GM21447 (cell line): ENCODE measurements at regions not wholly inside any gene's neighbourhood (a gene's known extent, or its start where the extent isn't known, plus 50 kb on each side); places are given as distances from the start of the nearest gene placed in this dataset.
"Not testable (repeated sequence)": the region's sequence is repeated elsewhere in the genome, so short reads cannot be mapped to it uniquely, and the experiment has no call there.

Experiments used
- ATAC-seq: cut with Tn5 transposase; IDR thresholded peaks from one replicate; pipeline ENCODE4 v1.9.1; 2021; ENCODE audit not compliant: unreplicated experiment

DNA sequence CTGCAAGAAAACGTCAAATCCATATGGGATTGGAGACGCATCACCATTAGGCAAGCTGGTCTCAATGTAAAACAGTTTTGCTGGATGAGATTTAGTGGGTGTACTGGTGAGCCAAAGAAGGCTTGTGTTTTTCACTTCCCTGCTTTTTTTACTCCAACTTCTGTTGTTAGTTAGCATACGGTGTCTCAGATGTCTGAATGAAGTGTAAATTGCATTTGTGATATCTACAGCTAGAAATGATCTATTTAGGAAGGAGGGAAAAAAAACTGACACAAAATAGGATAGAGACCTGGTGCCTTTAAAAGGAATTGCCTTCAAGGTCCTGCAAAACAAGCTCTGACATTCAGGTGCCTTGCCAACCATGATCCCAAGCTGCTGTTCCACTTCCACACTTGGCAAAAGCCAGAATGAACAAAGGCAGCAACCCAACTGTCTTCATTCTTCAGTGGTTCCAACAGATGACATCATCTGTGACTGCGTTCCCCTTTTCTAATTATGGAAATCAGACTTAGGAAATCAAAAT is 104.2 kb upstream of the RAI14 start:
- no peak for ATAC-seq

GRCh38 chr5:34552686-34553085 is 103.4 kb upstream of the RAI14 start:
- no peak for ATAC-seq

DNA sequence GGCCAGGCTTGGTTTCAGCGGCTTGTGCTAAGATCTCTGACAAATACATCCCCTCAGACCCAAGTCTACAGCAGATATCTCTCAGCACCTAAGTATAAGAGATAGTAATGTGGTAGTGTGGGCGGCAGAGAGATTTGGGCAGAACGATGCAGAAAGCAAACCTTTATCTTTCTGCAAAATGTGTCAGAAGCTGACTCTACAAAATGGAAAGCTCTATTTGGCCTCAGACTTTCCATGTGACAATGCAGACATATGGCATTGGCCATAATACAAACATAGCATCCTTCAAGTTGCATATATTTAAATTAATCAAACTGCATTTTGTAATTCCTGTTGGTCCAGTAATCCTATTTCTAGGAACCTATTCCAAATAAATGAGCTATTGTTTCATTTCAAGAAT is 102.5 kb upstream of the RAI14 start:
- no peak for ATAC-seq

DNA sequence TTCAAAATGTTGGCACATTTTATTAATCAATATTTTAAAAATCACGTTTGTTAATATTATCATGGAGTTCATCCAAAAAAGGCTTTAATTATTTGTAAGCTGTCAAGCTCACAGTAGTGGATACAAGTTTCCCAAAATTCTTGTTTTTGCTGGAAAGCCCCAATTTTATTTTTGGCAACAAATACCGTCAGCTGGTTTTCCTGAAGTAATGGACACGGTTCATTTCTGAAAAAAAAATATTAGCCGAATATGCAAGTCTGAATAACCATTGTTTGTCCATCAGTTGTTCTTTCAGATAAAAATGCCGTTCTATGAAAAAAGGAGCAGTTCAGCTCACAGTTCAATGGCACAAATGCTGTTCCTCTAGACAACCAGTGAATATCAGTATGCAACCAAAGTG is 101.5 kb upstream of the RAI14 start:
- ATAC-seq: no peak

- no peak for ATAC-seq
These were observed 100.2 kb upstream of the RAI14 start for GRCh38 chr5:34555699-34556508.

DNA sequence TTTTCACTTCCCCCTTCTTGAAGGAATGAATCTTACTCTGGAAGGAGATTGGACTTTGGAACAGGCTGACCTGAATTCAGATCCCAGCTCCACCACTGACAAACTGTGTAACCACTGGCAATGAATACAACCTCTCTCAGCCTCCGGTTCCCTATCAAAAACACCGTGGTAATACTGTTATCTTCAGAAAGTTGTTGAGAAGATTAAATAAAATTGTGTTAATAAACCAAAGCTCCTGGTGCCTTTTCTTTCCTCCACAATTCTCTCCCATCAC is 99.7 kb upstream of the RAI14 start:
- no peak for ATAC-seq

GRCh38 chr5:34561581-34561980 is 94.5 kb upstream of the RAI14 start:
- ATAC-seq: not testable (repeated sequence)

- no peak for ATAC-seq
These were observed 93.3 kb upstream of the RAI14 start for GRCh38 chr5:34562791-34563190.

DNA sequence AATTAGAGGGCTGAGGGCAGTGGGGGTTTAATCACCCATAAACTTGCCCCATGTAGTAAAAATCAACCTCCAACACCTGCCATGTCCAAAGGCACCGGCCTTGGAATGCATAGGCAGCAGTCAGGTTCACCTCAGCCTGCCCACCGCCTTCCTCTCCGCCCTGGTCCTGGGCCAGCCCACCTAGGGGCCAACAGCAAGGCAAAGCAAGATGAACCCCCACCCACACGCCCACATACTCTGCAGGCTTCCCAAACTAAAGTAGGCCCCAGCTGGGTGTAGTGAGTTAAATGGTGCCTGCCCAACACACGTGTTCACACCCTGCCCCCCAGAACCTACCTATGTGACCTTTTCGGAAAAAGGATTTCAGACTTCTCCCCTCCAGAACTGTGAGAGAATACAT is 92.9 kb upstream of the RAI14 start:
- ATAC-seq: no peak

- no peak for ATAC-seq
These were observed 92.0 kb upstream of the RAI14 start for GRCh38 chr5:34563931-34564709.

GRCh38 chr5:34564710-34565235 is 91.4 kb upstream of the RAI14 start:
- no peak for ATAC-seq

DNA sequence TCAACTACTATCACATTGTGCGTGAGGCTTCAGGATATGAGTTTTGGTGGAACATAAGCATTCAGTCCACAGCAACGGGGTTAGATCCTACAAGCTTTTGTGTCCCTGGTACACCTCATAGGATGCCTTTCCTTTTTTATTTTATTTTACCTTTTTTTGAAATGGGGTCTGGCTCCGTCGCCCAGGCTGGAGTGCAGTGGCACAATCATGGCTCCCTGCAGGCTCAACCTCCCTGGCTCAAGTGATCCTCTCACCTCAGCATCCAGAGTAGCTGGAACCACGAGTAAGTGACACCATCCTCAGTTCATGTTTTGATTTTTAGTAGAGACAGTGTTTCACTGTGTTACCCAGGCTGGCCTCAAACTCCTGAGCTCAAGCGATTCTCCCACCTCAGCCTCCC is 86.0 kb upstream of the RAI14 start:
- no peak for ATAC-seq

- ATAC-seq: no peak
These were observed 85.1 kb upstream of the RAI14 start for GRCh38 chr5:34570721-34571676.

GRCh38 chr5:34571677-34572041 is 84.5 kb upstream of the RAI14 start:
- no peak for ATAC-seq

DNA sequence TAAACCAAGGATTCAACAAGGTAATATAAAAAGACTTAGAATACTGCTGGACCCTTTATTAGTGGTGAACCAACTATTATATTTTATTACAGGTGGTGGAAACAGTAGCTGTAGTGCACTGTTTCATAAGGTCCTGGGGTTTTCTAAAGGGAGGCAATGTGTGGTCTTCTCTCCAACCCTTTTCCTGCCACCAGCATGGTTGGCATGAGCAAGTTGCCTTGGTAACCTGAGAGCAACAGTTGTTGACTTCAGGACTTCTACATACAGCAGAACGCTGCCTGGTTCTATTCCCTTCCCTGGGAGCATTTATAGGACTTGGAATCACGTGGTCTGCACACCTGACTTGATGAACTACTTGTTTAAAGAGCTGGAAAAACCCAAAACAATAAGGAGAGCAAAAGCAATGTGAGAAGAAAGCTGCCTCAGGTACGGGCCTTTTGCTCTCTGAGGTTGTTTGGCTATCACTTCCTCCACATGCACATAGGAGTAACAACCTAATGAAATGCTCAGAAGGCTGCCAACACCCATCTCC is 81.1 kb upstream of the RAI14 start:
- no peak for ATAC-seq

GRCh38 chr5:34576891-34577666 is 79.0 kb upstream of the RAI14 start:
- no peak for ATAC-seq

- ATAC-seq: no peak
These were observed 77.2 kb upstream of the RAI14 start for GRCh38 chr5:34578962-34579361.

DNA sequence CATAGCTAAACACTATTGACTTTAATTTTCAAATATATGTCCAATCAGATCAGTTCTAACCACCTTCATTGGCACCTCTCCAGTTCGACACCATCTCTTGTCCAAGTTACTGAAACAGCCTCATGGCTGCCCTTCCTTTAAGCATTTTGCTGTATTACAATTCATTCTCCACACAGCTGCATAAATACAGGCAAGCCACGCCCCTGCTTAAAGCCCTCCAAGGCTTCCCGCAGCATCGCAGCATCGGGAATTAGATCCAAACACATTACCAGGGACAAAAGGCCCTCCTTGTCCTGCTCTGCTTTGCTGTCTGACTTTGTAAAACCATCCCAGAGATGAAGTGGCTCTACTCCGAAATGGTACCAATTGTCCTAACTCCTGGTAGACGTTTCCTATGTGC is 75.1 kb upstream of the RAI14 start:
- ATAC-seq: no peak

DNA sequence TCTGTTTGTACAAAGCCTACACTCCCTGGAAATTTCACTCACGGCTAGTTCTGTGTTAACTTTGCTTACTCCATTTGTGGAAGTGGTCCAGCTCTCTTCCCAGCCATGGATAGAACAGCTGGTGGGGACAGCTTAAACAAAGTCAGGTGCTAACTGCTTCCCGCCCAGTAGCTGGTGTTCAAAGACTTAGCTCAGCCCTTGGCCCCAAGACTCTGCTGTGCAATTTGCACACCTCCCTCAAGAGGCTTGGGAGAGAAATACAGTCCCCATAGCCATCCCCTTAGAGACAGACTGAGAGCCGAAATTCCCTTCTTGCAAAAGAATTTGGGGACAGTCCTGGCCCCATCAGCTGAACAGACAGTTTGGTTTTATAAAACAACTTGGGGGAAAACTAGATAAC is 73.8 kb upstream of the RAI14 start:
- no peak for ATAC-seq

DNA sequence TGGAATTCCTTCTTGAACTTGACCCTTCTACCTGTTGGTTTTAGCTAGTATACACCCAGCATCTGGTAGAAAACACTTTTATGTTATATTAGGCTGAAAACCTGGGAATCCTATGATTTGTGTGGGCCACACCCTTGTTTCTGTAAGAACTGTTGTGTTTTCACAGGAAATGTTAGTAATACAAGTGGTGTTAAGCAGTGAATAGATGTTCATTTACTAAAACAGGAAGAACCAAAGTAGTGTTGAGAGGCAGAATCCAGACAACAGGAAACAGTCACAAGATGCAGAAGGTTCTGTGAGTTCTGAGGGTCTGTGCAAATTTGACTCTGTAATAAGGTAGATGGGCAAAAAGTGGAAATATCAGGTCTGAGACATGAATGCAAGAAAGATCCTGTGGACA is 73.0 kb upstream of the RAI14 start:
- no peak for ATAC-seq
